Trophoblast cell (in vitro differentiated cells and primary cell): ENCODE measurements at regions not wholly inside any gene's neighbourhood (a gene's known extent, or its start where the extent isn't known, plus 50 kb on each side); places are given as distances from the start of the nearest gene placed in this dataset.

Source experiments
- DNase-seq, 2 donors: peaks; one replicate each; pipeline ENCODE4 v3.0.0-alpha.2; 2016
- H2AFZ ChIP-seq: 2 replicates; pipeline ENCODE4 v1.6.1; 2013; ENCODE audit warnings: low read length, moderate library complexity, mild to moderate bottlenecking; ENCODE audit not compliant: insufficient read depth, poor library complexity
- H2AK5ac ChIP-seq: 2 replicates; pipeline ENCODE4 v1.6.1; 2013; ENCODE audit warnings: mild to moderate bottlenecking, low read length
- H2BK120ac ChIP-seq: 2 replicates; pipeline ENCODE4 v1.6.1; 2013; ENCODE audit warnings: low read length, mild to moderate bottlenecking, moderate library complexity; ENCODE audit not compliant: insufficient read depth, poor library complexity
- H2BK12ac ChIP-seq: 2 replicates; pipeline ENCODE4 v1.6.1; 2013; ENCODE audit warnings: mild to moderate bottlenecking, low read length, moderate library complexity
- H2BK5ac ChIP-seq: 2 replicates; pipeline ENCODE4 v1.6.1; 2013; ENCODE audit warnings: low read length, low read depth, moderate library complexity, mild to moderate bottlenecking; ENCODE audit not compliant: poor library complexity
- H3K14ac ChIP-seq: 2 replicates; pipeline ENCODE4 v1.6.1; 2013; ENCODE audit warnings: mild to moderate bottlenecking, low read length
- H3K18ac ChIP-seq: 2 replicates; pipeline ENCODE4 v1.6.1; 2013; ENCODE audit warnings: mild to moderate bottlenecking, low read length
- H3K23ac ChIP-seq: 2 replicates; pipeline ENCODE4 v1.6.1; 2013; ENCODE audit warnings: low read length
- H3K27ac ChIP-seq: 2 replicates; pipeline ENCODE4 v1.5.1; 2013; ENCODE audit warnings: low read depth, mild to moderate bottlenecking, inconsistent platforms, low read length, moderate library complexity
- H3K27me3 ChIP-seq: 2 replicates; pipeline ENCODE4 v1.6.1; 2013; ENCODE audit warnings: inconsistent platforms, mild to moderate bottlenecking, low read length, moderate library complexity; ENCODE audit not compliant: insufficient read depth
- H3K36me3 ChIP-seq, 2 experiments: 1 replicate in 1 of 2; 2 replicates in 1 of 2; pipeline ENCODE4 v1.6.1; 2013; ENCODE audit warnings: low read length in 2 of 2, mild to moderate bottlenecking in 2 of 2, moderate library complexity in 1 of 2; ENCODE audit not compliant: insufficient read depth in 2 of 2, control insufficient read depth in 1 of 2
- H3K4ac ChIP-seq: 2 replicates; pipeline ENCODE4 v1.6.1; 2013; ENCODE audit warnings: low read depth, mild to moderate bottlenecking, low read length, moderate library complexity
- H3K4me1 ChIP-seq, 2 experiments: 1 replicate in 1 of 2; 2 replicates in 1 of 2; pipeline ENCODE4 v1.6.1; 2013; ENCODE audit warnings: low read length in 2 of 2, mild to moderate bottlenecking in 2 of 2, moderate library complexity in 1 of 2; ENCODE audit not compliant: insufficient read depth in 2 of 2, control insufficient read depth in 1 of 2
- H3K4me2 ChIP-seq: 2 replicates; pipeline ENCODE4 v1.6.1; 2013; ENCODE audit warnings: inconsistent platforms, mild to moderate bottlenecking, low read length, moderate library complexity
- H3K4me3 ChIP-seq: 2 replicates; pipeline ENCODE4 v1.5.1; 2013; ENCODE audit warnings: mild to moderate bottlenecking, low read depth, low read length, inconsistent platforms
- H3K79me1 ChIP-seq: one replicate; pipeline ENCODE4 v1.6.1; 2013; ENCODE audit warnings: low read length
- H3K79me2 ChIP-seq: 2 replicates; pipeline ENCODE4 v1.6.1; 2013; ENCODE audit warnings: low read length, mild to moderate bottlenecking; ENCODE audit not compliant: control insufficient read depth, insufficient read depth, poor library complexity
- H3K9ac ChIP-seq: 2 replicates; pipeline ENCODE4 v1.6.1; 2013; ENCODE audit warnings: mild to moderate bottlenecking, low read length
- H3K9me3 ChIP-seq: 2 replicates; pipeline ENCODE4 v1.6.1; 2013; ENCODE audit warnings: low read depth, mild to moderate bottlenecking, control low read depth, inconsistent platforms, low read length; ENCODE audit not compliant: insufficient read depth
- H4K12ac ChIP-seq: 2 replicates; pipeline ENCODE4 v1.6.1; 2013; ENCODE audit warnings: low read depth, mild to moderate bottlenecking, low read length, moderate library complexity
- H4K8ac ChIP-seq: 2 replicates; pipeline ENCODE4 v1.6.1; 2013; ENCODE audit warnings: low read depth, mild to moderate bottlenecking, low read length, moderate library complexity
- H4K91ac ChIP-seq: one replicate; pipeline ENCODE4 v1.6.1; 2013; ENCODE audit warnings: low read depth, mild to moderate bottlenecking, low read length, moderate library complexity
- WGBS: extraction: QIAGEN DNeasy Blood & Tissue Kit; methylation state at CpG from one replicate; pipeline ENCODE4 v1.1.7; 2013; ENCODE audit warnings: missing lambda C conversion rate; ENCODE audit not compliant: insufficient read length, insufficient coverage; ENCODE audit errors: extremely low coverage; 5-methylcytosine and 5-hydroxymethylcytosine counted together

- H2AFZ ChIP-seq = no peak overlapping the region
- no peak overlapping the region for H4K8ac ChIP-seq
- H3K4ac ChIP-seq = no peak overlapping the region
- no peaks in the 10 kb centered on the region for H3K79me1 ChIP-seq
- H3K27ac ChIP-seq = no peak overlapping the region
- H3K18ac ChIP-seq = no peak overlapping the region
- H4K12ac ChIP-seq = no peak overlapping the region
- no peak overlapping the region for H3K14ac ChIP-seq
- no peaks in the 10 kb centered on the region for H3K27me3 ChIP-seq
- no peaks in the 10 kb centered on the region for H3K4me1 ChIP-seq
- no peak overlapping the region for H3K23ac ChIP-seq
- H2BK120ac ChIP-seq = no peak overlapping the region
- no CpG with 5 or more reads among the region's 5 CpGs for WGBS
- no peak for DNase-seq
- H3K36me3 ChIP-seq = no peaks in the 10 kb centered on the region
- H3K9ac ChIP-seq = no peak overlapping the region
- H3K4me3 ChIP-seq = no peak overlapping the region
- no peak overlapping the region for H2BK12ac ChIP-seq
- no peak overlapping the region for H3K4me2 ChIP-seq
- no peak overlapping the region for H4K91ac ChIP-seq
- no peaks in the 10 kb centered on the region for H3K79me2 ChIP-seq
- H2AK5ac ChIP-seq = no peak overlapping the region
- no peak overlapping the region for H2BK5ac ChIP-seq
- H3K9me3 ChIP-seq = peaks cover 4% of the 10 kb centered on the region
These were observed 176.4 kb upstream of the WSCD1 start for GRCh38 chr17:5893741-5894140.

GRCh38 chr17:5895276-5895675 is 174.9 kb upstream of the WSCD1 start:
- H2AFZ ChIP-seq = no peak overlapping the region
- no peak overlapping the region for H2BK120ac ChIP-seq
- H3K9ac ChIP-seq = no peak overlapping the region
- no peak for DNase-seq
- no peak overlapping the region for H3K27ac ChIP-seq
- no peak overlapping the region for H3K23ac ChIP-seq
- no peaks in the 10 kb centered on the region for H3K36me3 ChIP-seq
- no peak overlapping the region for H4K12ac ChIP-seq
- no peak overlapping the region for H3K4ac ChIP-seq
- no peaks in the 10 kb centered on the region for H3K27me3 ChIP-seq
- H3K18ac ChIP-seq = no peak overlapping the region
- H2BK12ac ChIP-seq = no peak overlapping the region
- no peaks in the 10 kb centered on the region for H3K79me2 ChIP-seq
- no peaks in the 10 kb centered on the region for H3K79me1 ChIP-seq
- no peaks in the 10 kb centered on the region for H3K4me1 ChIP-seq
- no CpG with 5 or more reads among the region's 6 CpGs for WGBS
- H4K8ac ChIP-seq = no peak overlapping the region
- H3K9me3 ChIP-seq = peaks cover 4% of the 10 kb centered on the region
- H3K4me2 ChIP-seq = no peak overlapping the region
- H2AK5ac ChIP-seq = no peak overlapping the region
- H2BK5ac ChIP-seq = no peak overlapping the region
- H3K4me3 ChIP-seq = no peak overlapping the region
- H4K91ac ChIP-seq = no peak overlapping the region
- no peak overlapping the region for H3K14ac ChIP-seq

- no peak overlapping the region for H3K4me3 ChIP-seq
- no peaks in the 10 kb centered on the region for H3K79me2 ChIP-seq
- H3K9me3 ChIP-seq = peaks cover 2% of the 10 kb centered on the region
- H4K91ac ChIP-seq = no peak overlapping the region
- no peaks in the 10 kb centered on the region for H3K36me3 ChIP-seq
- no peak overlapping the region for H2BK120ac ChIP-seq
- H2BK12ac ChIP-seq = no peak overlapping the region
- H2AFZ ChIP-seq = no peak overlapping the region
- H3K4ac ChIP-seq = no peak overlapping the region
- no peaks in the 10 kb centered on the region for H3K27me3 ChIP-seq
- no peak overlapping the region for H3K27ac ChIP-seq
- H3K14ac ChIP-seq = no peak overlapping the region
- H3K79me1 ChIP-seq = no peaks in the 10 kb centered on the region
- H3K18ac ChIP-seq = no peak overlapping the region
- no peak overlapping the region for H3K23ac ChIP-seq
- H2BK5ac ChIP-seq = no peak overlapping the region
- no peak overlapping the region for H3K4me2 ChIP-seq
- H3K4me1 ChIP-seq = no peaks in the 10 kb centered on the region
- no peak overlapping the region for H3K9ac ChIP-seq
- DNase-seq = no peak
- H4K8ac ChIP-seq = no peak overlapping the region
- H2AK5ac ChIP-seq = no peak overlapping the region
- WGBS = no CpG with 5 or more reads among the region's 5 CpGs
- no peak overlapping the region for H4K12ac ChIP-seq
These were observed 174.0 kb upstream of the WSCD1 start for GRCh38 chr17:5896215-5896614.

- no peak overlapping the region for H3K18ac ChIP-seq
- no peaks in the 10 kb centered on the region for H3K27me3 ChIP-seq
- H2BK12ac ChIP-seq = no peak overlapping the region
- no peaks in the 10 kb centered on the region for H3K4me1 ChIP-seq
- no peak overlapping the region for H4K91ac ChIP-seq
- H3K4me3 ChIP-seq = no peak overlapping the region
- H3K9ac ChIP-seq = no peak overlapping the region
- no peak overlapping the region for H3K27ac ChIP-seq
- H2AFZ ChIP-seq = no peak overlapping the region
- no peak overlapping the region for H4K8ac ChIP-seq
- no peaks in the 10 kb centered on the region for H3K79me1 ChIP-seq
- H4K12ac ChIP-seq = no peak overlapping the region
- no peaks in the 10 kb centered on the region for H3K79me2 ChIP-seq
- no peak overlapping the region for H3K14ac ChIP-seq
- no peak overlapping the region for H2BK120ac ChIP-seq
- H2AK5ac ChIP-seq = no peak overlapping the region
- WGBS = no CpG with 5 or more reads among the region's 14 CpGs
- no peak overlapping the region for H3K4me2 ChIP-seq
- H3K4ac ChIP-seq = no peak overlapping the region
- no peak overlapping the region for H3K23ac ChIP-seq
- no peak overlapping the region for H2BK5ac ChIP-seq
- DNase-seq = no peak
- H3K9me3 ChIP-seq = peaks cover 2% of the 10 kb centered on the region
- no peaks in the 10 kb centered on the region for H3K36me3 ChIP-seq
These were observed 172.8 kb upstream of the WSCD1 start for GRCh38 chr17:5897275-5897911.
